ENCODE measurements at regions not wholly inside any gene's neighbourhood (a gene's known extent, or its start where the extent isn't known, plus 50 kb on each side); places are given as distances from the start of the nearest gene placed in this dataset.
"Not testable (repeated sequence)": the region's sequence is repeated elsewhere in the genome, so short reads cannot be mapped to it uniquely, and the experiment has no call there.

DNA sequence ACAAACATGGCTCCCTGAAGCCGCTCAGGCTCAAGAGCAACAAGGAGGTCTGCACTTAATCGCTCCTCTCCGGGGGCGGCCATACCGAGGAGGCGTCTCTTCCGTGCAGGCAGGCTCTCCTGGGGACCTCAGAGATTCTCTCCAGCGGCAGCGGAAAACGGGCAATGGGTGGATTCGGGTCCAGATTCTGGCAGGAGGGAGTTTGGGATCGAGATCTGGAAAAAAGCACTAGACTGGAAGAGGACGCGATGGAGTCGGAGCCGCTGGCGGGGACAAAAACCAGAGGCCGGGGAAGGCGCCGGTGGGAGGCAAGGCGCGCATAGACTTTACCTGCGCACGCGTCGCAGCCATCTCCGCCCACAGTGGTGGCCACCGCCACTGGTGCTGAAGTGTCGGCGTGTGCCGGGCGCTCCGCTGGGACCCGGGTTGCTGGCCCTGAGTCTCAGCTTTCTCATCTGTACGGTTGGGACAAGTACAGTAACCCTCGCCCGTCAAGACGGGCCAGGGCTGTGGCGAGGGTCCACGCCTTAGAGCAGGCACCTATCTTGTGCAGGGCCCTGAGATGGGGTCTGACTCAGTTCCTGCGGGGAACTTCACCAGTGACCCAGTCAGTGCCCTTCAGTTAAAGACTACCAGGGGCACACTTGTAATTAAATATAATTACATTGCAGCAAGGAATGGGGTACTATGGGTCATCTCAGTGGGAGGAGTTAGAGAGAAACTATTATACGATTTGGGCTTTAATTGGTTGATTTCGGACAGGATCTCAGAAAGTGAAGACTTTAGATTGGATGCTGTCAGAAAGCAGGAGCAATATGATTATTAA is 454.1 kb downstream of the SPATA31A1 start:
- peak; percentile 61 for DNase-seq
- CTCF ChIA-PET; H3K27me3 Mint-ChIP-seq; H3K9me3 Mint-ChIP-seq; H3K36me3 Mint-ChIP-seq (ENCODE audit: low read depth); POLR2A ChIA-PET: not testable (repeated sequence)
- Mint-ChIP-seq H3K27ac (peak overlapping the region; percentile 88), H3K4me3 (peak overlapping the region; percentile 97), H3K4me1 (peaks cover 11% of the 10 kb centered on the region)

DNA sequence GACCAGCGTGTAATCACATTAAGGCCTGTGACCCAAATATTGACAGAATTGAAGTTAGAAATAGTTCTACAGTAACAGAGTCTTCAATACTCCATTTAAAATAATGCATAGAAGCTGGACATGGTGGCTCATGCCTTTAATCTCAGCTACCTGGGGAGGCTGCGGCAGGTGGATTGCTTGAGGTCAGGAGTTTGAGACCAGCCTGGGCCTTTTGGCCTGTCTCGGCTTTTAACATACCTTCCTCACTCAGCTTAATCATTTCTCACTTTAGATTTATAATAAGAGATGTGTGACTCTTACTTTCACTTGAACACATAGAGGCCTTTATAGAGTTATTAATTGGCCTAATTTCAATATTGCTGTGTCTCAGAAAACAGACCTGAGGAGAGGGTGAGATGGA is 454.9 kb downstream of the SPATA31A1 start:
- H3K36me3 Mint-ChIP-seq (ENCODE audit: low read depth); H3K27me3 Mint-ChIP-seq; H3K27ac Mint-ChIP-seq; H3K9me3 Mint-ChIP-seq; H3K4me3 Mint-ChIP-seq; CTCF ChIA-PET; DNase-seq; POLR2A ChIA-PET: not testable (repeated sequence)
- peaks cover 11% of the 10 kb centered on the region for H3K4me1 Mint-ChIP-seq

DNA sequence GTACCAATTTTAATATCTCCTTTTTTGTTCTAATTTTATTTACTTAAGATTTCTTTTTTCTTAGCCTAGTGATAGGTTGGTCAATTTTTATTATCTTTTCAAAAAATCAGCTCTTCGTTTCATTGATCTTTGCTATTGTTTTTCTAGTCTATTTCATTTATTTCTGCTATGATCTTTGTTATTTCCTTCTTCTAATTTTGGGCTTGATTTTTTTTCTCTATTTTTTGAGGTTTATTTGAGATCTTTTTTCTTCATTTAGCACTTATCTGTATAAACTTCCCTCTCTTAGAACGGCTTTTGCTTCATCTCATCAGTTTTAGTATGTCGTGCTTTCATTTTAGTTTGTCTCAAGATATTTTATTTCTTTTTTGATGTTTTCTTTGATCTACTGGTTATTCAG is 456.1 kb downstream of the SPATA31A1 start:
- H3K27ac Mint-ChIP-seq; H3K36me3 Mint-ChIP-seq (ENCODE audit: low read depth); H3K27me3 Mint-ChIP-seq; POLR2A ChIA-PET; DNase-seq; H3K4me3 Mint-ChIP-seq; H3K9me3 Mint-ChIP-seq; CTCF ChIA-PET: not testable (repeated sequence)
- H3K4me1 Mint-ChIP-seq: peaks cover 11% of the 10 kb centered on the region

DNA sequence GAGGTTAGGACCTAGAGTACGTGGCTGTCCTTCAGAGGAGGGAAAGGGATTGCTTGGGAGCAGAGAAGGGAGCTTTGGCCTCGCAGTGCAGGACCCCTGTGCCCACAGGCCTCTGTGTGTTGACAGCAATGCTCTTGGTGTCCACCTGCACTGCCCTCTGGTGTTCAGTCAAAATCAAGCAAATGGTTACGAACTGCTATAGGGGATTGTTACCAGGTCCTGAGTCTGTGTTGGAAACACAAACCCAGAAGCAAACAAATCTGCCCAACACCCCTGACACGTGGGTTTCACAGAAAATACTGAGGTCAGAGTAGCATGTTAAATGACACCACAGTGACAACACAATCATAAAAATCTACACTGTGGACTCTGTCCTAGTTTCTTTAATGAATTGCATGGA is 473.0 kb downstream of the SPATA31A1 start:
- H3K4me3 Mint-ChIP-seq; H3K9me3 Mint-ChIP-seq; DNase-seq; POLR2A ChIA-PET; CTCF ChIA-PET; H3K4me1 Mint-ChIP-seq; H3K36me3 Mint-ChIP-seq (ENCODE audit: low read depth); H3K27ac Mint-ChIP-seq; H3K27me3 Mint-ChIP-seq: not testable (repeated sequence)
